ENCODE measurements at regions not wholly inside any gene's neighbourhood (a gene's known extent, or its start where the extent isn't known, plus 50 kb on each side); places are given as distances from the start of the nearest gene placed in this dataset.
"Not testable (repeated sequence)": the region's sequence is repeated elsewhere in the genome, so short reads cannot be mapped to it uniquely, and the experiment has no call there.

- not testable (repeated sequence) for H4K8ac ChIP-seq (ENCODE audit: low read depth, low read length); H3K9ac ChIP-seq (ENCODE audit: low read depth, low read length, poor library complexity); H2AK5ac ChIP-seq (ENCODE audit: low read depth, low read length); H2BK5ac ChIP-seq (ENCODE audit: low read length); H2BK12ac ChIP-seq (ENCODE audit: low read length); H3K4me3 ChIP-seq (ENCODE audit: low read length in 2 of 2); H3K79me1 ChIP-seq (ENCODE audit: low read depth, low read length); H2BK15ac ChIP-seq (ENCODE audit: low read length); H3K18ac ChIP-seq (ENCODE audit: low read length); H3K36me3 ChIP-seq (replicated peaks in 1 of 2; ENCODE audit: control insufficient read depth in 2 of 2, insufficient read depth in 2 of 2, low read length in 2 of 2); H4K91ac ChIP-seq (ENCODE audit: low read depth, low read length, poor library complexity); H3K27ac ChIP-seq (replicated peaks; ENCODE audit: low read length); H3K9me3 ChIP-seq (replicated peaks in 1 of 2; ENCODE audit: control insufficient read depth in 2 of 2, insufficient read depth in 1 of 2, low read depth in 1 of 2, low read length in 2 of 2); H3K27me3 ChIP-seq (ENCODE audit: control insufficient read depth in 3 of 3, insufficient read depth in 3 of 3, low read depth in 1 of 3, low read length in 3 of 3); H3K4ac ChIP-seq (ENCODE audit: low read length); DNase-seq (ENCODE audit: low spot score); H3K4me1 ChIP-seq (ENCODE audit: control insufficient read depth in 2 of 2, insufficient read depth in 1 of 2, low read depth in 1 of 2, low read length in 2 of 2); H3K23ac ChIP-seq (ENCODE audit: low read depth, low read length, poor library complexity); H3K14ac ChIP-seq (ENCODE audit: low read length); H2BK120ac ChIP-seq (ENCODE audit: low read depth, low read length); H3K4me2 ChIP-seq (ENCODE audit: insufficient read depth, low read length, poor library complexity, severe bottlenecking)
- no CpG with 5 or more reads among the region's 6 CpGs for WGBS, 2 donors (ENCODE audit: extremely low coverage in 2 of 2, insufficient read length in 2 of 2, insufficient replicate concordance in 1 of 2)
- H2AFZ ChIP-seq (ENCODE audit: low read length): peak overlapping the region; percentile 53
These were observed 77.5 kb upstream of the WDFY3 start for GRCh38 chr4:85043812-85044496.

- Histone ChIP-seq H3K4me2 (ENCODE audit: insufficient read depth, low read length, poor library complexity, severe bottlenecking) (no peak overlapping the region), H3K14ac (ENCODE audit: low read length) (no peak overlapping the region), H2AFZ (ENCODE audit: low read length) (no peak overlapping the region), H2BK12ac (ENCODE audit: low read length) (no peak overlapping the region), H3K9ac (ENCODE audit: low read depth, low read length, poor library complexity) (no peak overlapping the region), H2BK15ac (ENCODE audit: low read length) (no peak overlapping the region), H4K91ac (ENCODE audit: low read depth, low read length, poor library complexity) (no peak overlapping the region), H2BK5ac (ENCODE audit: low read length) (no peak overlapping the region), H3K23ac (ENCODE audit: low read depth, low read length, poor library complexity) (no peak overlapping the region), H2BK120ac (ENCODE audit: low read depth, low read length) (no peak overlapping the region), H3K9me3 (replicated peaks in 1 of 2; ENCODE audit: control insufficient read depth in 2 of 2, insufficient read depth in 1 of 2, low read depth in 1 of 2, low read length in 2 of 2) (no peaks in the 10 kb centered on the region), H3K36me3 (replicated peaks in 1 of 2; ENCODE audit: control insufficient read depth in 2 of 2, insufficient read depth in 2 of 2, low read length in 2 of 2) (no peaks in the 10 kb centered on the region), H2AK5ac (ENCODE audit: low read depth, low read length) (no peak overlapping the region), H4K8ac (ENCODE audit: low read depth, low read length) (no peak overlapping the region), H3K27ac (replicated peaks; ENCODE audit: low read length) (no peak overlapping the region), H3K79me1 (ENCODE audit: low read depth, low read length) (no peaks in the 10 kb centered on the region), H3K18ac (ENCODE audit: low read length) (no peak overlapping the region), H3K4me1 (ENCODE audit: control insufficient read depth in 2 of 2, insufficient read depth in 1 of 2, low read depth in 1 of 2, low read length in 2 of 2) (no peaks in the 10 kb centered on the region), H3K4ac (ENCODE audit: low read length) (no peak overlapping the region), H3K27me3 (ENCODE audit: control insufficient read depth in 3 of 3, insufficient read depth in 3 of 3, low read depth in 1 of 3, low read length in 3 of 3) (peaks cover 0 to 5% (median 0%) of the 10 kb centered on the region in 3 experiments), H3K4me3 (ENCODE audit: low read length in 2 of 2) (no peak overlapping the region)
- WGBS, 2 donors (ENCODE audit: extremely low coverage in 2 of 2, insufficient read length in 2 of 2, insufficient replicate concordance in 1 of 2): no CpG with 5 or more reads among the region's 1 CpG
- DNase-seq (ENCODE audit: low spot score): no peak
These were observed 84.2 kb upstream of the WDFY3 start for GRCh38 chr4:85050736-85051135.

- Histone ChIP-seq H3K9ac (ENCODE audit: low read depth, low read length, poor library complexity) (no peak overlapping the region), H4K91ac (ENCODE audit: low read depth, low read length, poor library complexity) (no peak overlapping the region), H3K79me1 (ENCODE audit: low read depth, low read length) (no peaks in the 10 kb centered on the region), H2BK120ac (ENCODE audit: low read depth, low read length) (no peak overlapping the region), H3K4ac (ENCODE audit: low read length) (no peak overlapping the region), H3K4me3 (ENCODE audit: low read length in 2 of 2) (no peak overlapping the region), H3K4me1 (ENCODE audit: control insufficient read depth in 2 of 2, insufficient read depth in 1 of 2, low read depth in 1 of 2, low read length in 2 of 2) (no peaks in the 10 kb centered on the region), H3K27me3 (ENCODE audit: control insufficient read depth in 3 of 3, insufficient read depth in 3 of 3, low read depth in 1 of 3, low read length in 3 of 3) (peaks cover 0 to 5% (median 0%) of the 10 kb centered on the region in 3 experiments), H2AK5ac (ENCODE audit: low read depth, low read length) (no peak overlapping the region), H3K36me3 (replicated peaks in 1 of 2; ENCODE audit: control insufficient read depth in 2 of 2, insufficient read depth in 2 of 2, low read length in 2 of 2) (no peaks in the 10 kb centered on the region), H4K8ac (ENCODE audit: low read depth, low read length) (no peak overlapping the region), H3K27ac (replicated peaks; ENCODE audit: low read length) (no peak overlapping the region), H3K9me3 (replicated peaks in 1 of 2; ENCODE audit: control insufficient read depth in 2 of 2, insufficient read depth in 1 of 2, low read depth in 1 of 2, low read length in 2 of 2) (no peaks in the 10 kb centered on the region), H2AFZ (ENCODE audit: low read length) (no peak overlapping the region), H3K23ac (ENCODE audit: low read depth, low read length, poor library complexity) (no peak overlapping the region), H2BK5ac (ENCODE audit: low read length) (no peak overlapping the region), H3K18ac (ENCODE audit: low read length) (no peak overlapping the region), H3K14ac (ENCODE audit: low read length) (no peak overlapping the region), H3K4me2 (ENCODE audit: insufficient read depth, low read length, poor library complexity, severe bottlenecking) (no peak overlapping the region), H2BK15ac (ENCODE audit: low read length) (no peak overlapping the region), H2BK12ac (ENCODE audit: low read length) (no peak overlapping the region)
- WGBS, 2 donors (ENCODE audit: extremely low coverage in 2 of 2, insufficient read length in 2 of 2, insufficient replicate concordance in 1 of 2): no CpG with 5 or more reads among the region's 2 CpGs
- DNase-seq (ENCODE audit: low spot score): no peak
These were observed 85.0 kb upstream of the WDFY3 start for GRCh38 chr4:85051526-85051925.

GRCh38 chr4:85054925-85055324 is 88.4 kb upstream of the WDFY3 start:
- not testable (repeated sequence) for H3K18ac ChIP-seq (ENCODE audit: low read length); H3K36me3 ChIP-seq (replicated peaks in 1 of 2; ENCODE audit: control insufficient read depth in 2 of 2, insufficient read depth in 2 of 2, low read length in 2 of 2); H3K79me1 ChIP-seq (ENCODE audit: low read depth, low read length); H3K4me1 ChIP-seq (ENCODE audit: control insufficient read depth in 2 of 2, insufficient read depth in 1 of 2, low read depth in 1 of 2, low read length in 2 of 2); DNase-seq (ENCODE audit: low spot score); H2BK120ac ChIP-seq (ENCODE audit: low read depth, low read length); H3K27me3 ChIP-seq (ENCODE audit: control insufficient read depth in 3 of 3, insufficient read depth in 3 of 3, low read depth in 1 of 3, low read length in 3 of 3); H3K14ac ChIP-seq (ENCODE audit: low read length); H2BK15ac ChIP-seq (ENCODE audit: low read length); H3K27ac ChIP-seq (replicated peaks; ENCODE audit: low read length); H2BK5ac ChIP-seq (ENCODE audit: low read length); H3K4me2 ChIP-seq (ENCODE audit: insufficient read depth, low read length, poor library complexity, severe bottlenecking); H4K8ac ChIP-seq (ENCODE audit: low read depth, low read length); H3K4ac ChIP-seq (ENCODE audit: low read length); H4K91ac ChIP-seq (ENCODE audit: low read depth, low read length, poor library complexity); H3K9me3 ChIP-seq (replicated peaks in 1 of 2; ENCODE audit: control insufficient read depth in 2 of 2, insufficient read depth in 1 of 2, low read depth in 1 of 2, low read length in 2 of 2); H2AK5ac ChIP-seq (ENCODE audit: low read depth, low read length); H3K23ac ChIP-seq (ENCODE audit: low read depth, low read length, poor library complexity); H2AFZ ChIP-seq (ENCODE audit: low read length); H3K4me3 ChIP-seq (ENCODE audit: low read length in 2 of 2); H3K9ac ChIP-seq (ENCODE audit: low read depth, low read length, poor library complexity); H2BK12ac ChIP-seq (ENCODE audit: low read length)
- WGBS, 2 donors (ENCODE audit: extremely low coverage in 2 of 2, insufficient read length in 2 of 2, insufficient replicate concordance in 1 of 2): no CpG with 5 or more reads among the region's 3 CpGs
